ENCODE measurements at regions not wholly inside any gene's neighbourhood (a gene's known extent, or its start where the extent isn't known, plus 50 kb on each side); places are given as distances from the start of the nearest gene placed in this dataset.

DNA sequence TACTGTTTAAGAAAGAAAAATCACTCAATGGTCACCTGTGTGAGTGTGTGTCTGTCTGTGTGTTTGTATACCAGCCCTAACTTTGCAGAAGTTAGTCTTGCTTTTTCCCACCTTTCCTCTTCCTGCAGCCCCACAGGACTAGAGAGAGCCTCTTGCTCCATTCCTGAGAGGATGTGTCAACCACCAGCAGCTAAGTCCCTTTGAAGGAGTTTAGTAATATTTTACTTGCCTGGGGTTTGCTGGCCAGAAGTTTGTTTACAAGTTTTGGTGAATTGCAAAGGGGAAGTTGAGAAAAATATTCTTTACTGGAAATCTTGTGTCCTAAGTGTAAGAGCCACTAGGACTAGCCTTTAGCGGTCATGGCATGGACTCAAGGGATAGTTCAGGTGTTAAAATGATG lies 316.2 kb downstream of the BRINP1 start:
- H3K18ac ChIP-seq (ENCODE audit: insufficient read length, low read depth, low read length) = no peak overlapping the region
- H3K79me1 ChIP-seq (ENCODE audit: insufficient read depth, low read depth, low read length, poor library complexity, severe bottlenecking) = no peaks in the 10 kb centered on the region
- H4K5ac ChIP-seq (ENCODE audit: insufficient read length, low read depth, low read length) = no peak overlapping the region
- H2AK5ac ChIP-seq (ENCODE audit: insufficient read length, low read length) = no peak overlapping the region
- H2BK15ac ChIP-seq (ENCODE audit: low read depth, low read length) = no peak overlapping the region
- TF ChIP-seq, protein P1, sequence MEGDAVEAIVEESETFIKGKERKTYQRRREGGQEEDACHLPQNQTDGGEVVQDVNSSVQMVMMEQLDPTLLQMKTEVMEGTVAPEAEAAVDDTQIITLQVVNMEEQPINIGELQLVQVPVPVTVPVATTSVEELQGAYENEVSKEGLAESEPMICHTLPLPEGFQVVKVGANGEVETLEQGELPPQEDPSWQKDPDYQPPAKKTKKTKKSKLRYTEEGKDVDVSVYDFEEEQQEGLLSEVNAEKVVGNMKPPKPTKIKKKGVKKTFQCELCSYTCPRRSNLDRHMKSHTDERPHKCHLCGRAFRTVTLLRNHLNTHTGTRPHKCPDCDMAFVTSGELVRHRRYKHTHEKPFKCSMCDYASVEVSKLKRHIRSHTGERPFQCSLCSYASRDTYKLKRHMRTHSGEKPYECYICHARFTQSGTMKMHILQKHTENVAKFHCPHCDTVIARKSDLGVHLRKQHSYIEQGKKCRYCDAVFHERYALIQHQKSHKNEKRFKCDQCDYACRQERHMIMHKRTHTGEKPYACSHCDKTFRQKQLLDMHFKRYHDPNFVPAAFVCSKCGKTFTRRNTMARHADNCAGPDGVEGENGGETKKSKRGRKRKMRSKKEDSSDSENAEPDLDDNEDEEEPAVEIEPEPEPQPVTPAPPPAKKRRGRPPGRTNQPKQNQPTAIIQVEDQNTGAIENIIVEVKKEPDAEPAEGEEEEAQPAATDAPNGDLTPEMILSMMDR (conservative IDR thresholded peaks at IDR 0.05) = no peak
- H3K14ac ChIP-seq (ENCODE audit: insufficient read depth, low read length) = no peak overlapping the region
- no peaks in the 10 kb centered on the region for H3K27me3 ChIP-seq (ENCODE audit: insufficient read depth, low read length)
- H4K20me1 ChIP-seq (ENCODE audit: control insufficient read depth, insufficient read depth, insufficient read length) = no peaks in the 10 kb centered on the region
- Mint-ChIP-seq H3K36me3 (ENCODE audit: insufficient read depth in 1 of 3, low read depth in 3 of 3) (peaks cover 0 to 4% (median 4%) of the 10 kb centered on the region in 3 experiments; a peak in 2 of 7 replicates), H3K27ac (no peak overlapping the region), H3K27me3 (ENCODE audit: low read depth) (no peaks in the 10 kb centered on the region), H3K4me1 (peaks cover 25 to 29% of the 10 kb centered on the region in 2 experiments), H3K4me3 (no peak overlapping the region), H3K9me3 (peaks cover 0 to 3% of the 10 kb centered on the region in 2 experiments; a peak in 2 of 5 replicates)
- H2BK5ac ChIP-seq (ENCODE audit: insufficient read length, low read length) = no peak overlapping the region
- H4K91ac ChIP-seq (ENCODE audit: insufficient read length, low read depth, low read length) = no peak overlapping the region
- H3K56ac ChIP-seq (ENCODE audit: insufficient read length, low read depth, low read length) = no peak overlapping the region
- no CpG with 5 or more reads among the region's 1 CpG for WGBS (ENCODE audit: extremely low coverage, insufficient read length, low lambda C conversion rate)
- no peak overlapping the region for H3K27ac ChIP-seq (ENCODE audit: insufficient read length, low read depth, low read length)
- DNase-seq = no peak
- no peak overlapping the region for H3K23ac ChIP-seq (ENCODE audit: insufficient read length, low read depth, low read length)
- no peak overlapping the region for H3K4ac ChIP-seq (ENCODE audit: low read depth, low read length)
- no peak overlapping the region for H2BK20ac ChIP-seq (ENCODE audit: low read depth, low read length, poor library complexity, severe bottlenecking)
- H3K23me2 ChIP-seq (ENCODE audit: insufficient read length, low read depth, low read length, poor library complexity, severe bottlenecking) = no peaks in the 10 kb centered on the region
- no peaks in the 10 kb centered on the region for H3K79me2 ChIP-seq (ENCODE audit: insufficient read depth, low read length)
- no peak overlapping the region for H2BK120ac ChIP-seq (ENCODE audit: low read depth, low read length, poor library complexity, severe bottlenecking)
- 0 out of 2 replicates have a peak, but pooled peaks cover 3% of the 10 kb centered on the region for H3K4me1 ChIP-seq (ENCODE audit: insufficient read depth, low read length)
- no peak overlapping the region for H2BK12ac ChIP-seq (ENCODE audit: insufficient read length, low read depth, low read length)
- no peak overlapping the region for H3T11ph ChIP-seq (ENCODE audit: low read length)
- no peaks in the 10 kb centered on the region for H3K9me3 ChIP-seq (ENCODE audit: control insufficient read depth, low read depth, low read length)
- H4K8ac ChIP-seq (replicated peaks; ENCODE audit: insufficient read length, low read depth, low read length) = no peak overlapping the region
- H3K4me2 ChIP-seq (ENCODE audit: insufficient read depth, insufficient read length, low read length) = no peak overlapping the region
- no peak overlapping the region for H3K9ac ChIP-seq (ENCODE audit: extremely low read depth, insufficient read length, low read length)
- no peak overlapping the region for H2AFZ ChIP-seq (ENCODE audit: low read length)

Data from H9 (cell line).